ENCODE measurements at regions not wholly inside any gene's neighbourhood (a gene's known extent, or its start where the extent isn't known, plus 50 kb on each side); places are given as distances from the start of the nearest gene placed in this dataset.

GRCh38 chr7:120164-120991 is 72.0 kb upstream of the FAM20C start:
- no peak for DNase-seq (ENCODE audit: low read depth)

GRCh38 chr7:121002-121785 is 71.2 kb upstream of the FAM20C start:
- DNase-seq (ENCODE audit: low read depth) = no peak

GRCh38 chr7:123237-123636 is 69.1 kb upstream of the FAM20C start:
- no peak for DNase-seq (ENCODE audit: low read depth)

GRCh38 chr7:124130-124949 is 68.0 kb upstream of the FAM20C start:
- DNase-seq (ENCODE audit: low read depth) = no peak

- no peak for DNase-seq (ENCODE audit: low read depth)
Measured at GRCh38 chr7:125061-125475, 67.3 kb upstream of the FAM20C start.

- DNase-seq (ENCODE audit: low read depth) = no peak
Measured at GRCh38 chr7:125661-126060, 66.7 kb upstream of the FAM20C start.

- DNase-seq (ENCODE audit: low read depth) = no peak
Measured at GRCh38 chr7:126368-126767, 66.0 kb upstream of the FAM20C start.

GRCh38 chr7:127064-127598 is 65.2 kb upstream of the FAM20C start:
- no peak for DNase-seq (ENCODE audit: low read depth)

GRCh38 chr7:128171-129080 is 63.9 kb upstream of the FAM20C start:
- no peak for DNase-seq (ENCODE audit: low read depth)

GRCh38 chr7:129366-130221 is 62.8 kb upstream of the FAM20C start:
- DNase-seq (ENCODE audit: low read depth) = no peak

GRCh38 chr7:130222-130572 is 62.2 kb upstream of the FAM20C start:
- DNase-seq (ENCODE audit: low read depth) = no peak

GRCh38 chr7:130875-131780 is 61.2 kb upstream of the FAM20C start:
- no peak for DNase-seq (ENCODE audit: low read depth)

- DNase-seq (ENCODE audit: low read depth) = no peak
Measured at GRCh38 chr7:131781-132482, 60.4 kb upstream of the FAM20C start.

GRCh38 chr7:132899-133298 is 59.5 kb upstream of the FAM20C start:
- no peak for DNase-seq (ENCODE audit: low read depth)

GRCh38 chr7:133470-133869 is 58.9 kb upstream of the FAM20C start:
- no peak for DNase-seq (ENCODE audit: low read depth)

- no peak for DNase-seq (ENCODE audit: low read depth)
Measured at GRCh38 chr7:134029-134428, 58.3 kb upstream of the FAM20C start.

GRCh38 chr7:134561-135256 is 57.7 kb upstream of the FAM20C start:
- DNase-seq (ENCODE audit: low read depth) = no peak

GRCh38 chr7:135257-135653 is 57.1 kb upstream of the FAM20C start:
- DNase-seq (ENCODE audit: low read depth) = no peak

Data from HS-5 (cell line).